GM23248 (cell line): ENCODE measurements at regions not wholly inside any gene's neighbourhood (a gene's known extent, or its start where the extent isn't known, plus 50 kb on each side); places are given as distances from the start of the nearest gene placed in this dataset.

Source experiments
- DNase-seq: peaks from one replicate; pipeline ENCODE4 v3.0.0-alpha.2; 2015
- H2AFZ ChIP-seq: fragments of 200-600 bp; sonication (generic); 2 replicates; pipeline ENCODE4 v1.6.1; 2016; ENCODE audit warnings: antibody characterized with exemption
- H3F3A ChIP-seq: fragments of 200-600 bp; sonication (generic); 2 replicates; pipeline ENCODE4 v1.6.1; 2016; ENCODE audit warnings: mild to moderate bottlenecking, antibody characterized with exemption, mixed run types; ENCODE audit not compliant: insufficient read depth
- H3K27ac ChIP-seq: fragments of 200-600 bp; sonication (generic); 2 replicates; pipeline ENCODE4 v1.5.1; 2016; ENCODE audit warnings: mild to moderate bottlenecking
- H3K27me3 ChIP-seq: fragments of 200-600 bp; sonication (generic); replicated peaks from 2 replicates; pipeline ENCODE4 v1.6.1; 2016; ENCODE audit warnings: mild to moderate bottlenecking; ENCODE audit not compliant: insufficient read depth
- H3K36me3 ChIP-seq: fragments of 200-600 bp; sonication (generic); 2 replicates; pipeline ENCODE4 v1.6.1; 2016; ENCODE audit warnings: low read depth, mild to moderate bottlenecking
- H3K4me1 ChIP-seq: fragments of 200-600 bp; sonication (generic); 2 replicates; pipeline ENCODE4 v1.6.1; 2016; ENCODE audit warnings: mild to moderate bottlenecking; ENCODE audit not compliant: insufficient read depth
- H3K4me2 ChIP-seq: fragments of 200-600 bp; sonication (generic); one replicate; pipeline ENCODE4 v1.6.1; 2016; ENCODE audit warnings: mild to moderate bottlenecking; ENCODE audit not compliant: unreplicated experiment
- H3K4me3 ChIP-seq: fragments of 200-600 bp; sonication (generic); 2 replicates; pipeline ENCODE4 v1.5.1; 2016; ENCODE audit warnings: mild to moderate bottlenecking
- H3K79me2 ChIP-seq: fragments of 200-600 bp; sonication (generic); 2 replicates; pipeline ENCODE4 v1.6.1; 2016; ENCODE audit warnings: mild to moderate bottlenecking; ENCODE audit not compliant: insufficient read depth
- H3K9ac ChIP-seq: fragments of 200-600 bp; sonication (generic); 2 replicates; pipeline ENCODE4 v1.6.1; 2016; ENCODE audit warnings: mild to moderate bottlenecking
- H3K9me2 ChIP-seq: fragments of 200-600 bp; sonication (generic); 2 replicates; pipeline ENCODE4 v1.6.1; 2016; ENCODE audit warnings: mixed run types, mild to moderate bottlenecking, moderate library complexity; ENCODE audit not compliant: insufficient read depth
- H3K9me3 ChIP-seq: fragments of 200-600 bp; sonication (generic); one replicate; pipeline ENCODE4 v1.6.1; 2017; ENCODE audit warnings: low read depth
- H4K20me1 ChIP-seq: fragments of 200-600 bp; sonication (generic); 2 replicates; pipeline ENCODE4 v1.6.0; 2016; ENCODE audit not compliant: insufficient read depth
- EZH2 ChIP-seq: fragments of 200-600 bp; sonication (generic); IDR thresholded peaks from 2 replicates; pipeline ENCODE4 v1.6.1; 2018; ENCODE audit warnings: antibody characterized with exemption, mild to moderate bottlenecking; ENCODE audit not compliant: insufficient read depth, poor library complexity, severe bottlenecking
- EZH2phosphoT487 ChIP-seq: fragments of 200-600 bp; sonication (generic); IDR thresholded peaks from 2 replicates; pipeline ENCODE4 v1.6.1; 2018; ENCODE audit warnings: antibody characterized with exemption, moderate library complexity, mild to moderate bottlenecking, low read depth; ENCODE audit not compliant: insufficient read depth
- WGBS, 2 experiments: methylation state at CpG; one replicate each; pipeline ENCODE4 v1.1.6; 2015 to 2017; ENCODE audit warnings: low lambda C conversion rate in 2 of 2, low coverage in 1 of 2; ENCODE audit errors: missing lambda C conversion rate in 2 of 2; 5-methylcytosine and 5-hydroxymethylcytosine counted together
- in situ Hi-C: fragments of 300-500 bp; cut with MboI; formaldehyde crosslinking; loops from 2 replicates; pipeline ENCODE4 v1.15.0; 2020

DNA sequence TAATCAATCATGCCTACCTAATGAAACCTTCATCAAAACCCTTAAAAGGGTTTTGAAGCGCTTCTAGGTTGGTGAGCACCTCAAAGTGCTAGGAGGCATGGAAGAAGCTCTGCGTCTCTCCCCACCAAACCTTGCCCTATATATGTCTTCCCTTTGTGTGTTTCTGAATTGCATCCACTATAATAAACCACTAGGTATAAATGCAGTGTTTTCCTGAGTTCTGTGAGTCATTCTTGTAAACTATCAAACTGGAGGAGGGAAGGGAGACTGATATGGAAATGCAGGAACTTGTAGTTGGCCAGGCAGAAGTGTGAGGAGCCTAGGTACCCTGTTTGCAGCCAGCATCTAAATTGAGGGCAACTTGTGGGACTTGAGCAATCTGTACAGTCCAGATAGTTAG, 698.8 kb downstream of the DOK5 start:
- Histone ChIP-seq H3K9me3 (no peaks in the 10 kb centered on the region), H3K4me2 (no peak overlapping the region), H3K36me3 (no peaks in the 10 kb centered on the region), H3K9me2 (no peaks in the 10 kb centered on the region), H3K79me2 (no peaks in the 10 kb centered on the region), H3F3A (no peaks in the 10 kb centered on the region), H2AFZ (no peak overlapping the region), H3K27me3 (no peaks in the 10 kb centered on the region), H3K9ac (no peak overlapping the region), H3K27ac (no peak overlapping the region), H4K20me1 (no peaks in the 10 kb centered on the region), H3K4me3 (no peak overlapping the region), H3K4me1 (no peaks in the 10 kb centered on the region)
- 12 to 18% methylated on average over 2 of the region's 2 CpGs for WGBS, 2 experiments
- no peak for DNase-seq
- TF ChIP-seq EZH2phosphoT487 (no peak), EZH2 (no peak)
- in situ Hi-C loops, result no loop called here

DNA sequence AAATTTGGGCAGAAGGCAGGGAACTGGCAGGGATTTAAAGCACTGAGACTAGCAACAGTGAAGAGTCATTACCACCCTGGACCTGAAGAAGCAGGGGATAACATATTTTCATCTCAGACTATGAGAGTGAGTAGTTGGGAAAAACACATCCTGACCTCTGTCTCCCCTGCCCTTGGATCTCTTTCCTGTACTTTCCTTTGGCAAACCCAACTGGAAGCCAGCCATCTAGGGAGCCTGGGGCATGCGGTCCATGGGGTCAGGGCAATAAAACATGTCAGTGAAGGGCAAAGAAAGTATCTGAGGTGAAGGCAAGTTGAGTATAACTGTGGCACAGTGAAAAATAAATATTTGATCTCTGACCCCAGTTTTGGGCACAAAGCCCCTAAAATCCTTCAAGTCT, 698.2 kb downstream of the DOK5 start:
- in situ Hi-C loops, result no loop called here
- no peak for DNase-seq
- H3K9me3 ChIP-seq, result no peaks in the 10 kb centered on the region
- H3K27me3 ChIP-seq, result no peaks in the 10 kb centered on the region
- H3K9ac ChIP-seq, result no peak overlapping the region
- H3F3A ChIP-seq, result no peaks in the 10 kb centered on the region
- no peak overlapping the region for H3K4me3 ChIP-seq
- H3K4me1 ChIP-seq, result no peaks in the 10 kb centered on the region
- no peaks in the 10 kb centered on the region for H3K36me3 ChIP-seq
- H3K9me2 ChIP-seq, result no peaks in the 10 kb centered on the region
- TF ChIP-seq EZH2 (no peak), EZH2phosphoT487 (no peak)
- no peak overlapping the region for H3K4me2 ChIP-seq
- H3K27ac ChIP-seq, result no peak overlapping the region
- 11 to 13% methylated on average over 1 of the region's 1 CpG for WGBS, 2 experiments
- no peaks in the 10 kb centered on the region for H3K79me2 ChIP-seq
- no peak overlapping the region for H2AFZ ChIP-seq
- H4K20me1 ChIP-seq, result no peaks in the 10 kb centered on the region

DNA sequence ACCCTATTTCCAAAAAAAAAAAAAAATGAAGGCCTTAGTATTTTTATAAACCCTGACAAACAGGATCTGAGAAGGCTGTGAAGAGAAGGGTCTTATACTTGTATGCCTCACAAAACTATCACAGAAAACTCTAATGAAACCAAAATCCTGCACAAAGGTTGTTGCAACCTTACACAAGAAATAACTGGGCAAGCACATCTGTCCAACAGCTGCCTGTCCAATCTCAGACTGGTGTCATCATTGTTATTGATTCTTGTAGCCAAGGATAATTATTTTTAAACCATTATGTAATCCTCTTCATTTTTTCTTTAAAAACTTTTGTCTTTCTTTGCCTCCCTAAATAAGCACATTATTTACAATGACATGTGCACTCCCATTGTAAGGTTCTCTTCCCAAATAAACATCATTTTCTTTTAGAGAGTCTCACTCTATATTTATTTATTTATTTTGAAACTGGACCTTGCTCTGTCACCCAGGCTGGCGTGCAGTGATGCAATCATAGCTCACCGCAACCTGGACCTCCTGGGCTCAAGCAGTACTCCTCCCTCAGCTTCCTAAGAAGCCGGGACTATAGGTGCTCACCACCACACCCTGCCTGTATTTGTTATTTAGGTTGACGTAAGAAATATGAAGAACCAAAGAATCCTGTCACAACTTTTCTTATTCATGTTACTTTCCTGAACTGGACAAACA, 697.1 kb downstream of the DOK5 start:
- Histone ChIP-seq H3K4me2 (no peak overlapping the region), H2AFZ (no peak overlapping the region), H4K20me1 (no peaks in the 10 kb centered on the region), H3K9me3 (no peaks in the 10 kb centered on the region), H3K27ac (no peak overlapping the region), H3K4me1 (no peaks in the 10 kb centered on the region), H3K79me2 (no peaks in the 10 kb centered on the region), H3K27me3 (no peaks in the 10 kb centered on the region), H3K9me2 (no peaks in the 10 kb centered on the region), H3K36me3 (no peaks in the 10 kb centered on the region), H3K9ac (no peak overlapping the region), H3K4me3 (no peak overlapping the region), H3F3A (no peaks in the 10 kb centered on the region)
- TF ChIP-seq EZH2 (no peak), EZH2phosphoT487 (no peak)
- DNase-seq, result no peak
- in situ Hi-C loops, result no loop called here
- 13 to 14% methylated on average over 4 of the region's 4 CpGs for WGBS, 2 experiments

DNA sequence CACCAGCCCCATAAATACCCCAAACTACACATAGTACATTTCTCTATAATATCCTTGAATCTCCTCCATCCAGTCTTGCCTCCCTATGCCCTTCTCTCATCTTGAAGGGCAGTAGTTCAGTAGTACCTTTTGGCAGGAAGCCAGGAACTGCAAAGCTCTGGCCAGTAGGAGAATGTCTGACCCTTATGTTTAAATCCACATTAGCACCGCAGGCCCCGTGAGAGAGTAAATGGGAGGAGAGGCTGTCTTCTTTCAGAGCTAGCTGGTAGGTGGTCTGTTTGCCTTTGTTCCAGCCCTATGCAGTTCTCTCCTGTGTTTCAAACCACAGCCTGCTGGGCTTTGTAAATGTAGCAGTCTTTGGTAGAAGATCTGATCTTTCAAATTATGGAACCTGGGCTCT, 690.7 kb downstream of the DOK5 start:
- Histone ChIP-seq H3K9me2 (no peaks in the 10 kb centered on the region), H3K9ac (no peak overlapping the region), H3K9me3 (no peaks in the 10 kb centered on the region), H3F3A (no peaks in the 10 kb centered on the region), H3K27ac (no peak overlapping the region), H3K4me3 (no peak overlapping the region), H3K79me2 (no peaks in the 10 kb centered on the region), H3K4me2 (no peak overlapping the region), H3K27me3 (no peaks in the 10 kb centered on the region), H4K20me1 (no peaks in the 10 kb centered on the region), H3K4me1 (no peaks in the 10 kb centered on the region), H2AFZ (no peak overlapping the region), H3K36me3 (no peaks in the 10 kb centered on the region)
- 8 to 17% methylated on average over 2 of the region's 2 CpGs for WGBS, 2 experiments
- in situ Hi-C loops, result no loop called here
- TF ChIP-seq EZH2, result no peak
- TF ChIP-seq EZH2phosphoT487, result no peak
- DNase-seq, result no peak

DNA sequence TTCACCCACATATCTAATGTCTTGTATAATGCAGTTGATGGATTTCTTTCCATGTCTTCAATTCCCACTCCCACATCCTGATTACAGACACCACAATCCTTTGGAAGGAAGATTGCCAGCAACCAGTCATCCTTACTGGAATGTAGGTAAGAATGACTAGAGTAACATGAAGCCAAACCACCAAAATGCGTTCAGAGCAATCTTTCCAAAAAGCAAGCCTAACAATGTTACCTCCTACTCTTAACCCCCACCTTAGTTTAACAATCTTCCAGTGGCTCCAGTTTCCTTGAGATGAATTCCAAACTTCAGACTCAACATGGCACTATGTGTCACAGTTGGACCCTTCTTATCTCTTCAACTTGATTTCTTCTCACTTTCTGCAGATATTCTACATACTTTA, 685.6 kb downstream of the DOK5 start:
- H3K27me3 ChIP-seq, result no peaks in the 10 kb centered on the region
- TF ChIP-seq EZH2 (no peak), EZH2phosphoT487 (no peak)
- in situ Hi-C loops, result no loop called here
- no peaks in the 10 kb centered on the region for H3K4me1 ChIP-seq
- no peaks in the 10 kb centered on the region for H3K9me2 ChIP-seq
- no peaks in the 10 kb centered on the region for H3F3A ChIP-seq
- H3K4me2 ChIP-seq, result no peak overlapping the region
- H3K79me2 ChIP-seq, result no peaks in the 10 kb centered on the region
- H4K20me1 ChIP-seq, result no peaks in the 10 kb centered on the region
- 46 to 56% methylated on average over 1 of the region's 1 CpG for WGBS, 2 experiments
- H3K9ac ChIP-seq, result no peak overlapping the region
- DNase-seq, result no peak
- no peaks in the 10 kb centered on the region for H3K9me3 ChIP-seq
- no peak overlapping the region for H3K27ac ChIP-seq
- H3K36me3 ChIP-seq, result no peaks in the 10 kb centered on the region
- no peak overlapping the region for H3K4me3 ChIP-seq
- H2AFZ ChIP-seq, result no peak overlapping the region
